HepG2 (cell line): ENCODE measurements at regions not wholly inside any gene's neighbourhood (a gene's known extent, or its start where the extent isn't known, plus 50 kb on each side); places are given as distances from the start of the nearest gene placed in this dataset.

Experiments used
- ATAC-seq: fragments of 200-7000 bp; cut with Tn5 transposase; 3 replicates; pipeline ENCODE4 v1.9.1; 2020; ENCODE audit warnings: mild to moderate bottlenecking, moderate library complexity
- BruUV-seq: library from RNA; stranded (reverse); fragments of 400-500 nt; replicated peaks from 2 replicates; lab custom pipeline; 2021; lab: Mats Ljungman, UMichigan
- CTCF ChIA-PET: fragments of 300-600 bp; formaldehyde crosslinking; extraction: SDS; loops from one replicate; lab custom pipeline; 2021; ENCODE audit warnings: low total read pairs, inconsistent platforms, low intra/inter-chr PET ratio; lab: Yijun Ruan, JAX
- POLR2A ChIA-PET: fragments of 350-600 bp; sonication (Branson Sonifier 250); formaldehyde crosslinking; loops from one replicate; lab custom pipeline; 2020; ENCODE audit warnings: antibody characterized with exemption, inconsistent platforms; lab: Yijun Ruan, JAX
- DNase-seq: peaks from one replicate; pipeline ENCODE4 v3.0.0-alpha.2; 2015; ENCODE audit warnings: low spot score
- FAIRE-seq: peaks from 3 replicates; lab custom pipeline; 2011; peaks lifted over from hg19 to GRCh38; lab: Jason Lieb, UNC
- H2AFZ ChIP-seq: one replicate; pipeline ENCODE4 v1.6.1; 2011; ENCODE audit warnings: low read length, inconsistent platforms
- H3K27ac ChIP-seq: fragments of 300-600 bp; 3 replicates; pipeline ENCODE4 v1.8.0; 2011; ENCODE audit warnings: mixed run types, mild to moderate bottlenecking, mixed read lengths, low read length, inconsistent platforms; ENCODE audit not compliant: insufficient read depth; ENCODE audit errors: extremely low read length
- H3K27me3 ChIP-seq, 2 experiments: fragments of 200-600 bp in 1 of 2; 2 replicates in 1 of 2; 3 replicates in 1 of 2; pipeline versions ENCODE4 v1.6.0 to v1.8.0; 2011; ENCODE audit warnings: low read length in 2 of 2, mild to moderate bottlenecking in 2 of 2, moderate library complexity in 2 of 2, inconsistent platforms in 1 of 2; ENCODE audit not compliant: insufficient read depth in 2 of 2, control insufficient read depth in 1 of 2
- H3K36me3 ChIP-seq, 2 experiments: fragments of 200-600 bp in 1 of 2; replicated peaks in 1 of 2; 2 replicates in 1 of 2; 3 replicates in 1 of 2; pipeline versions ENCODE4 v1.5.1 to v1.8.0; 2011; ENCODE audit warnings: low read length in 2 of 2, inconsistent platforms in 1 of 2; ENCODE audit not compliant: insufficient read depth in 2 of 2, control insufficient read depth in 1 of 2
- H3K4me1 ChIP-seq: 2 replicates; pipeline ENCODE4 v1.5.1; 2012; ENCODE audit warnings: low read length, inconsistent platforms; ENCODE audit not compliant: insufficient read depth
- H3K4me2 ChIP-seq: 2 replicates; pipeline ENCODE4 v1.6.0; 2011; ENCODE audit warnings: low read depth, low read length, inconsistent platforms
- H3K4me3 ChIP-seq, 3 experiments: fragments of 200-600 bp in 1 of 3; sonication (generic), shearing (Covaris generic) in 1 of 3; replicated peaks in 1 of 3; 2 replicates each; pipeline ENCODE4 v1.5.1; 2011 to 2016; ENCODE audit warnings: low read length in 3 of 3, inconsistent platforms in 2 of 3, low read depth in 2 of 3, mild to moderate bottlenecking in 2 of 3, control low read depth in 1 of 3, mixed read lengths in 1 of 3; ENCODE audit not compliant: insufficient read depth in 1 of 3
- H3K79me2 ChIP-seq: one replicate; pipeline ENCODE4 v1.6.1; 2011; ENCODE audit warnings: low read length, inconsistent platforms; ENCODE audit not compliant: insufficient read depth
- H3K9ac ChIP-seq: 2 replicates; pipeline ENCODE4 v1.6.0; 2011; ENCODE audit warnings: mild to moderate bottlenecking, low read depth, low read length, inconsistent platforms; ENCODE audit not compliant: insufficient read depth
- H3K9me3 ChIP-seq: 2 replicates; pipeline ENCODE4 v1.5.1; 2012; ENCODE audit warnings: mild to moderate bottlenecking, low read length
- H4K20me1 ChIP-seq: 2 replicates; pipeline ENCODE4 v1.6.0; 2011; ENCODE audit warnings: inconsistent platforms, mild to moderate bottlenecking, low read length, moderate library complexity; ENCODE audit not compliant: insufficient read depth
- CHD2 ChIP-seq: IDR thresholded peaks from 2 replicates; pipeline ENCODE4 v1.6.1; 2011; ENCODE audit warnings: low read depth, low read length, improper control_type of control experiment
- CTCF ChIP-seq: sonication (generic); formaldehyde crosslinking; IDR thresholded peaks from 2 replicates; pipeline ENCODE4 v1.5.0; 2020; ENCODE audit warnings: mild to moderate bottlenecking, missing genetic modification reagents, moderate library complexity
- MAFF ChIP-seq: IDR thresholded peaks from 2 replicates; pipeline ENCODE4 v1.6.1; 2011; ENCODE audit warnings: low read depth, low read length, improper control_type of control experiment
- MAFK ChIP-seq, 2 experiments: IDR thresholded peaks in 1 of 2; conservative IDR thresholded peaks in 1 of 2; 2 replicates each; pipeline ENCODE4 v1.6.1; 2011; ENCODE audit warnings: improper control_type of control experiment in 2 of 2, low read length in 2 of 2
- ZFAT ChIP-seq: sonication (generic); formaldehyde crosslinking; conservative IDR thresholded peaks from 2 replicates; pipeline ENCODE4 v1.8.1; 2023; ENCODE audit warnings: missing genetic modification reagents, inconsistent platforms
- WGBS: methylation state at CpG from one replicate; pipeline ENCODE4 v1.1.6; 2017; ENCODE audit warnings: low lambda C conversion rate; 5-methylcytosine and 5-hydroxymethylcytosine counted together
- in situ Hi-C: cut with HindIII; loops from 2 replicates; pipeline ENCODE4 v1.10.0; 2017; ENCODE audit warnings: low pct_unique_long_range_greater_than_20kb; ENCODE audit not compliant: extremely low pct_ligation_motif_present
- intact Hi-C: fragments of 100-400 bp; cut with micrococcal nuclease; formaldehyde crosslinking; loops from one replicate; pipeline ENCODE4 v1.10.0; 2022; ENCODE audit not compliant: unreplicated experiment

- ChIA-PET CTCF (no interaction called here), POLR2A (no interaction called here)
- no peaks in the 10 kb centered on the region for H3K4me1 ChIP-seq
- FAIRE-seq, result no peak
- no peak overlapping the region for H3K9ac ChIP-seq
- BruUV-seq, result no TSS peak
- ATAC-seq, result no peak
- H3K79me2 ChIP-seq, result no peaks in the 10 kb centered on the region
- no peaks in the 10 kb centered on the region for H4K20me1 ChIP-seq
- H3K4me3 ChIP-seq, result no peak overlapping the region
- H2AFZ ChIP-seq, result no peak overlapping the region
- H3K4me2 ChIP-seq, result no peak overlapping the region
- no peaks in the 10 kb centered on the region for H3K36me3 ChIP-seq
- peak; percentile 34 to 71; a peak in 3 of 4 replicates for TF ChIP-seq MAFK (conservative IDR thresholded peaks at IDR 0.05 in 1 of 2, IDR thresholded peaks at IDR 0.05 in 1 of 2; ENCODE audit: low read length in 2 of 2)
- TF ChIP-seq MAFF, result peak; percentile 51; the same call in 1 of the 2 replicates
- no peak for TF ChIP-seq CHD2
- TF ChIP-seq, all 625 proteins: peak for 2
- in situ Hi-C loops, result no loop called here
- 0 out of 5 replicates have a peak, but pooled peaks cover 0 to 2% of the 10 kb centered on the region in 2 experiments for H3K27me3 ChIP-seq
- no peak for DNase-seq
- no peak overlapping the region for H3K27ac ChIP-seq
- WGBS, result 16% methylated on average over 4 of the region's 4 CpGs
- intact Hi-C loops, result no loop called here
- H3K9me3 ChIP-seq, result no peaks in the 10 kb centered on the region
Measured at GRCh38 chr1:63054184-63054583, 268.2 kb upstream of the FOXD3 start.

GRCh38 chr1:63063367-63063766 is 259.0 kb upstream of the FOXD3 start:
- DNase-seq, result no peak
- H3K4me3 ChIP-seq, result no peak overlapping the region
- no peaks in the 10 kb centered on the region for H3K27me3 ChIP-seq
- H3K9ac ChIP-seq, result no peak overlapping the region
- no peaks in the 10 kb centered on the region for H3K36me3 ChIP-seq
- no peaks in the 10 kb centered on the region for H4K20me1 ChIP-seq
- no peaks in the 10 kb centered on the region for H3K79me2 ChIP-seq
- in situ Hi-C loops, result no loop called here
- no peak overlapping the region for H3K27ac ChIP-seq
- TF ChIP-seq ZFAT (CRISPR knock-in tag), result no peak
- TF ChIP-seq CTCF (CRISPR knock-in tag), result peak; percentile 25
- TF ChIP-seq, all 625 proteins: peak for 1
- CTCF ChIA-PET, result no interaction called here
- H3K9me3 ChIP-seq, result no peaks in the 10 kb centered on the region
- no peaks in the 10 kb centered on the region for H3K4me1 ChIP-seq
- no peak overlapping the region for H3K4me2 ChIP-seq
- no peak; the same call in 2 of the 3 replicates for ATAC-seq
- no peak overlapping the region for H2AFZ ChIP-seq
- WGBS, result 0% methylated on average over 3 of the region's 3 CpGs
- no peak for FAIRE-seq
- no TSS peak for BruUV-seq
- intact Hi-C loops, result no loop called here
- POLR2A ChIA-PET, result no interaction called here
